IPS-20b (cell line): ENCODE measurements at regions not wholly inside any gene's neighbourhood (a gene's known extent, or its start where the extent isn't known, plus 50 kb on each side); places are given as distances from the start of the nearest gene placed in this dataset.

Experiments used
- H3K27ac ChIP-seq: one replicate; pipeline ENCODE4 v1.5.1; 2013; ENCODE audit warnings: low read length
- H3K27me3 ChIP-seq: 2 replicates; pipeline ENCODE4 v1.6.1; 2013; ENCODE audit warnings: mild to moderate bottlenecking, low read length, inconsistent platforms; ENCODE audit not compliant: insufficient read depth
- H3K36me3 ChIP-seq: 2 replicates; pipeline ENCODE4 v1.6.1; 2013; ENCODE audit warnings: low read depth, mild to moderate bottlenecking, inconsistent platforms, low read length, moderate library complexity; ENCODE audit not compliant: insufficient read depth
- H3K4me1 ChIP-seq: 2 replicates; pipeline ENCODE4 v1.6.1; 2013; ENCODE audit warnings: mild to moderate bottlenecking, control low read depth, inconsistent platforms, low read length, moderate library complexity; ENCODE audit not compliant: insufficient read depth
- H3K4me3 ChIP-seq: 2 replicates; pipeline ENCODE4 v1.5.1; 2013; ENCODE audit warnings: mild to moderate bottlenecking, low read length, inconsistent platforms
- H3K9ac ChIP-seq: 2 replicates; pipeline ENCODE4 v1.6.1; 2013; ENCODE audit warnings: low read depth, mild to moderate bottlenecking, inconsistent platforms, low read length, moderate library complexity
- H3K9me3 ChIP-seq: 2 replicates; pipeline ENCODE4 v1.6.1; 2013; ENCODE audit warnings: mild to moderate bottlenecking, low read depth, low read length, inconsistent platforms; ENCODE audit not compliant: insufficient read depth

DNA sequence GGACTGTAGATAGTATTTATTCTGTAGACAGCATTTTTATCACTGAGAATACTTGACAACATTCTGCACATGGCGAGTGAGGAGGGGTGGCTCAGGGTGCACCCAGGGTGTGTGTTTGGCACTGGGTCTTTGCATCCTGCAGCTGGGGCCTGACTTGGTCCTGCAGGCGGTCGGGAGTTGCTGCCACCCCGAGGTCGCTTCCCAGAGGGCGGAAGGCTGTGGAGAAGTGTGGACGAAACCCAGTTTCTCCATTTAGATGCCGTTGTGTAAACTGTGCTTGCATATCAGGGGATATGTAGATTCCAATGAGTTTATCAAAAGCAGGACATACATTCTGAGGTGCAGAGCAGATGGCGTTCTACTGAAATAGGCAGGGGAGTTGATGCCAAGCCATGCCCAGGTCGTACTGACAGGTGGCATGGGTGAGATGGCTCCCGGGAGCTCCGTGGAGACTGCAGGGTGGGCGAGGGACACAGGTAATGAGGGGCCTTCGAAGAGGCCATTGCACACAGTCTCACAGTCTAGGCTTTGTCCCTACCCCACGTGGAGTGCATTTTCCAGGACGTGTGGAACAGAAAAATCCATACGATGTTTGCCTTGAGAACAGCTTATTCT is 74.5 kb downstream of the RTP5 start:
- Histone ChIP-seq H3K9me3 (peaks cover 10% of the 10 kb centered on the region; the same call in 1 of the 2 replicates), H3K9ac (no peak overlapping the region), H3K27me3 (peaks cover 11% of the 10 kb centered on the region), H3K36me3 (no peaks in the 10 kb centered on the region), H3K4me1 (peaks cover 5% of the 10 kb centered on the region; the same call in 1 of the 2 replicates), H3K4me3 (no peak overlapping the region), H3K27ac (no peak overlapping the region)

DNA sequence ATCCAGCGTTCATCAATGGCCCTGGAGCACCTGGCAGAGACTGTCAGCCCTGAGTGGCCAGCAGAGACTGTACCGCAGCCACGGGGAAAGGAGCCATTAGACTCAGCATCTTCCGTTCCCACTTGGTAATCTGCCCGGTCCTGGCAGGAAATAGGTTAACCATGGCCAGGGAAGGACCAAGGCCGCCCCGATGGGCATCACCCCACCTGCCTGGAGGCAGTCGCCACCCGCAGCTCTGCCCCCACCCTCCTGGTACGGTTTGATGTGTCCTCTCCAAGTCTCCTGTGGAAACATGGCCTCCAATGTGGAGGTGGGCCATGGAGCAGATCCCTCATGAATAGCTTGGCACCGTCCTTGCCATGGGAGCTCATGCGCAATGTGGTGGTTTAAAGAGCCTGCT is 75.3 kb downstream of the RTP5 start:
- H3K4me1 ChIP-seq: peaks cover 5% of the 10 kb centered on the region; the same call in 1 of the 2 replicates
- H3K9me3 ChIP-seq: peaks cover 4% of the 10 kb centered on the region; the same call in 1 of the 2 replicates

DNA sequence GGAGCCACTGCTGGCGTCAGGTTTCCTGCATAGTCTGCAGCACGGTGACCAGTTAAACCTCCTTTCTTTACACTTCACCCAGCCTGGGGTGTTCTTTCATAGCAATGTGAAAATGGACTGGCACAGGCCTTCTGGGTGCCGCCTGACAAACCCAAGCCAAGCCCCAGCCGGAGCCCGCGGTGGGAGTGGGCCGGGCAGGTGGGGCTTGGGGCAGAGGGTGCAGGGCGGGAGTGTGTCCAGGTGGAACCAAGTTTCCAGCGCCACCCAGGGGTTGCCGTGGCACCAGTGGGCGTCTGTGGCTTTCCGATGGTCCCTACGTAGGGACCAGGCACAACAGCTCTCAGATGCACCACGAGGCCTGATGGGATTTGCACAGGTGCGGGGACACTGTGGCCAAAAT is 75.8 kb downstream of the RTP5 start:
- Histone ChIP-seq H3K9ac (no peak overlapping the region), H3K4me3 (no peak overlapping the region), H3K4me1 (peaks cover 5% of the 10 kb centered on the region; the same call in 1 of the 2 replicates), H3K9me3 (no peaks in the 10 kb centered on the region), H3K27me3 (peaks cover 11% of the 10 kb centered on the region), H3K36me3 (no peaks in the 10 kb centered on the region), H3K27ac (no peak overlapping the region)

More for the DNA sequence above, 75.3 kb downstream of the RTP5 start:
- no peak overlapping the region for H3K27ac ChIP-seq
- H3K9ac ChIP-seq: no peak overlapping the region
- no peaks in the 10 kb centered on the region for H3K36me3 ChIP-seq
- no peak overlapping the region for H3K4me3 ChIP-seq
- H3K27me3 ChIP-seq: peaks cover 11% of the 10 kb centered on the region

- Histone ChIP-seq H3K4me1 (peaks cover 5% of the 10 kb centered on the region; the same call in 1 of the 2 replicates), H3K9ac (no peak overlapping the region), H3K9me3 (no peaks in the 10 kb centered on the region), H3K27me3 (peaks cover 11% of the 10 kb centered on the region), H3K36me3 (no peaks in the 10 kb centered on the region), H3K4me3 (no peak overlapping the region; the same call in 1 of the 2 replicates), H3K27ac (no peak overlapping the region)
Observed at GRCh38 chr2:241945803-241946202, 76.3 kb downstream of the RTP5 start.

DNA sequence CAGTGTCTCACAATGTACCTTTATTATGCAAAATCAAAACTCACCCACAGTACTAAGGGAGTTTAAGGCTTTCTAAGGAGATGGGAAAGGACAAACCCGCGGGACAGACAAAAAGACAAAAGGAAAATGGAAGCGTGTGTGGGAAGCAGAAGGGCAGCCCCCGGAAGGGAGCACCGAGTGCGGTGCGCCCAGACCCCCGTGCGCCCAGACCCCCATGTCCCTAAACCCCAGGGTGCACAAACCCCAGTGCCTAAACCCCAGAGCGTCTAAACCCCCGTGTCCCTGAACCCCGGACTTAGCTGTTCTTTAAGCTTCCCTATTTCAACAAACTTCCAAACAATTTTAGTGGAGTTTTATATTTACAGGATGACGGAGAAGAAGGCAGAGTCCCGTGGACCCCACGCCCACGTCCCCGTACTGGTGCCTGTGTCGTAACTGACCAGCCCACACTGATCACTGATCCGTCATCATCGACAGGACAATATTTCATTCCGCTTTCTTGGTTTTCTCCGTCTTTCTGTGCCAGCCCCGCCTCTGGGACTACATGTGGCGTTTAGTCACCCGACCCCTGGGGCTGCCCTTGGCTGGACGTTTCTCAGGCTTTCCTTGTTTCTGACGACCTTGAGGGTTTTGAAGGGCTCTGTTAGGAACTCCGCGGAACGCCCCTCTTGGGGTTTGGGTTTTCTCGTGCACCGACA is 76.9 kb downstream of the RTP5 start:
- no peak overlapping the region for H3K4me3 ChIP-seq
- H3K9me3 ChIP-seq: no peaks in the 10 kb centered on the region
- H3K9ac ChIP-seq: no peak overlapping the region
- H3K4me1 ChIP-seq: peaks cover 8% of the 10 kb centered on the region; the same call in 1 of the 2 replicates
- H3K36me3 ChIP-seq: no peaks in the 10 kb centered on the region
- H3K27me3 ChIP-seq: peaks cover 11% of the 10 kb centered on the region
- H3K27ac ChIP-seq: no peak overlapping the region

DNA sequence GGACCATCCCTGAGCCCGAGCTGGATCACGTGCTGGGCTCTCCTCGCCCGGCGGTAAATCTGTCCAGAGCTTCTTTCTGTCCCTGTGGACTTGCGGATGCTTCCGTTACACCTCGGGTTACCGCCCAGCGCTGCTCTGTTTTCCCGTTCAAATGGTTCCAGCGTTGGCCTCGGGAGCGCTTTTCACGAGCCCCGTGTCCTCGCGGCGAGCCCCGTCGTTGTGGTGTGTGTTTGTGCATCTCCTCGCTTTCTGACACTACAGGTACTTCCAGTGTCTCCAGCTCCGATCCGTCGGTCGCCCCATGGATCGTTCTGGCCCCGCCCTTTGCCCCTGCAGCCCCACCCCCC is 77.4 kb downstream of the RTP5 start:
- Histone ChIP-seq H3K4me1 (peaks cover 8% of the 10 kb centered on the region; the same call in 1 of the 2 replicates), H3K27ac (no peak overlapping the region), H3K9ac (no peak overlapping the region), H3K4me3 (no peak overlapping the region), H3K36me3 (no peaks in the 10 kb centered on the region), H3K9me3 (no peaks in the 10 kb centered on the region), H3K27me3 (peaks cover 11% of the 10 kb centered on the region)

DNA sequence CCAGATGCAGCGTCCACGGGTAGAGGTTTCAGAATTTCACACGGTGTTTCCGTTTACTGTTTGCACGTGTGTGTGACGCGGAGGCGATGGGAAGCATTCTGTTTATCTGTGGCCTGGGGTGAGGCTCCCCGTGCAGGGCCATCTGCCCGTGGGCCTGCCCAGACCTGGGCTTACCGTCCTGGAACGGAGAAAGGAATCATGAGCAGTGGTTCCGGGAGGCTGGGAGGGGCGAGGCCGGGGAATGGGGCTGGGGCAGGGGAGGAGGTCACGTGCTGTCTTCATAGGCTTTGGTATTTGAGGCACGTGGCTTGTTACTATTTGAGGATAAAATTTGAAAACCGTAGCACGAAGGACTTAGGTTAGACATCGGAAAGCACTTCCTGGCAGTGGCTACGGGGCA is 77.9 kb downstream of the RTP5 start:
- no peak overlapping the region for H3K4me3 ChIP-seq
- H3K9me3 ChIP-seq: no peaks in the 10 kb centered on the region
- no peak overlapping the region for H3K27ac ChIP-seq
- H3K9ac ChIP-seq: no peak overlapping the region
- H3K27me3 ChIP-seq: peaks cover 11% of the 10 kb centered on the region
- peaks cover 8% of the 10 kb centered on the region; the same call in 1 of the 2 replicates for H3K4me1 ChIP-seq
- no peaks in the 10 kb centered on the region for H3K36me3 ChIP-seq

GRCh38 chr2:241947876-241948275 is 78.3 kb downstream of the RTP5 start:
- Histone ChIP-seq H3K9ac (no peak overlapping the region), H3K9me3 (no peaks in the 10 kb centered on the region), H3K27ac (no peak overlapping the region), H3K27me3 (peaks cover 11% of the 10 kb centered on the region), H3K4me1 (peaks cover 8% of the 10 kb centered on the region; the same call in 1 of the 2 replicates), H3K36me3 (no peaks in the 10 kb centered on the region), H3K4me3 (no peak overlapping the region)

GRCh38 chr2:241948299-241948897 is 78.9 kb downstream of the RTP5 start:
- Histone ChIP-seq H3K27me3 (peaks cover 11% of the 10 kb centered on the region), H3K36me3 (no peaks in the 10 kb centered on the region), H3K9ac (no peak overlapping the region), H3K27ac (no peak overlapping the region), H3K9me3 (no peaks in the 10 kb centered on the region), H3K4me1 (peaks cover 8% of the 10 kb centered on the region; the same call in 1 of the 2 replicates), H3K4me3 (no peak overlapping the region)

DNA sequence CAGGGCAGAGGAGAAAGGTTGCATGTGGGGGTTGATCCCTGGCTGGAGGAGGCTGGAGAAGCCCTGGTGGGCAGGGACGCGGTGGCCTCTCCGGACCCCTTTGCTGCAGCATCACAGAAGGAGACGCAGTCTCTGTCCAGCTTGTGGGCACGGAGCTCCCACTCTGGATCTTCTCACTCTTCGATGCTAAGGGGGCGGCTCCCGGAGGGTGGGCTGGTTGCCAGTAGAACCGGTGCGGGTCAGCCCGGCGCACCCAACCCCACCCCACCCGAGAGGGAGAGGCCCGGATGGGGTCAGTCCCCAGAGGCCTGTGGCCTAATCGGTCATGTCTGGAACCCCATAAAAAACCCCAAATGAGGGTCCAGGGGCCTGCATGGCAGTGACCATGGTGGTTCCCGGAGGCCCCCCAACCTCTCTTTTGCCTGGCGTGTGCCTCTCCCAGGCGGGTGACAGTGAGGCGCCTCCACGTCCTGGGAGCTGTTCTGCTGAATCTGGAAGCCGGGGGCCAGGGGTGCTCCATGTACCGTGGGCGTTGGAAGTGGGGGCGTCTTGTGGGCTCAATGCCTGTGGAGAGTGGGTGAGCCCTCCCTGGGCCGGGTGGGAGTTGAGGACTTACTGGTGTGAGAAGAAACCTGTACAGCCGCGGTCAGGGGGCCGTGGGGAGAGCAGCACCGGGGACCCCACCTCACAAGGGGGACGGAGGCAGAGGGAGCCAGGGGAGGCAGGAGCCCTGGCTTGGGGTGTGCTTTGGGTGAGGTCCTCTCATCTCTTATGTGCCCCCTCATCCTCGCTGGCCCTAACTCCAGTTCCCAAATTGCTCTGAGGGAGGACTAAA is 79.6 kb downstream of the RTP5 start:
- Histone ChIP-seq H3K9ac (no peak overlapping the region), H3K27ac (no peak overlapping the region), H3K27me3 (peaks cover 11% of the 10 kb centered on the region)

GRCh38 chr2:241949736-241950412 is 80.3 kb downstream of the RTP5 start:
- no peaks in the 10 kb centered on the region for H3K9me3 ChIP-seq
- H3K36me3 ChIP-seq: no peaks in the 10 kb centered on the region
- H3K27me3 ChIP-seq: peaks cover 11% of the 10 kb centered on the region
- H3K9ac ChIP-seq: no peak overlapping the region
- H3K27ac ChIP-seq: no peak overlapping the region
- H3K4me1 ChIP-seq: peaks cover 8% of the 10 kb centered on the region; the same call in 1 of the 2 replicates
- no peak overlapping the region for H3K4me3 ChIP-seq

More for the DNA sequence above, 79.6 kb downstream of the RTP5 start:
- no peaks in the 10 kb centered on the region for H3K36me3 ChIP-seq
- H3K4me3 ChIP-seq: no peak overlapping the region
- no peaks in the 10 kb centered on the region for H3K9me3 ChIP-seq
- peaks cover 8% of the 10 kb centered on the region; the same call in 1 of the 2 replicates for H3K4me1 ChIP-seq
